Central memory CD8-positive, alpha-beta T cell (primary cell): ENCODE measurements at regions not wholly inside any gene's neighbourhood (a gene's known extent, or its start where the extent isn't known, plus 50 kb on each side); places are given as distances from the start of the nearest gene placed in this dataset.

Source experiments
- ATAC-seq: fragments of 150-1000 bp; cut with Tn5 transposase; replicated peaks from 2 replicates; pipeline ENCODE4 v1.10.0; 2022; ENCODE audit warnings: mild to moderate bottlenecking, moderate FRiP score, moderate number of reproducible peaks; ENCODE audit not compliant: poor library complexity, severe bottlenecking; ENCODE audit errors: extremely low read depth
- DNase-seq, 2 donors: peaks; one replicate each; pipeline ENCODE4 v3.0.0; 2021; ENCODE audit warnings: low spot score in 2 of 2
- H3K27ac Mint-ChIP-seq: one replicate; pipeline ENCODE4 v1.8.0; 2022; ENCODE audit warnings: low read depth, mild to moderate bottlenecking, moderate library complexity, mixed read lengths
- H3K27me3 Mint-ChIP-seq: one replicate; pipeline ENCODE4 v1.8.0; 2022; ENCODE audit warnings: mixed read lengths
- H3K36me3 Mint-ChIP-seq: one replicate; pipeline ENCODE4 v1.8.0; 2022; ENCODE audit warnings: mild to moderate bottlenecking, moderate library complexity, mixed read lengths; ENCODE audit not compliant: insufficient read depth
- H3K4me1 Mint-ChIP-seq: one replicate; pipeline ENCODE4 v1.8.0; 2022; ENCODE audit warnings: mixed read lengths
- H3K4me3 Mint-ChIP-seq: one replicate; pipeline ENCODE4 v1.8.0; 2022; ENCODE audit warnings: mild to moderate bottlenecking, moderate library complexity, mixed read lengths
- H3K9me3 Mint-ChIP-seq: one replicate; pipeline ENCODE4 v1.8.0; 2022; ENCODE audit warnings: mixed read lengths

- Mint-ChIP-seq H3K4me1 (no peaks in the 10 kb centered on the region), H3K9me3 (no peaks in the 10 kb centered on the region), H3K27ac (no peak overlapping the region), H3K36me3 (no peaks in the 10 kb centered on the region), H3K4me3 (no peak overlapping the region), H3K27me3 (peaks cover 10% of the 10 kb centered on the region)
- DNase-seq (no peak), ATAC-seq (no peak)
Observed at GRCh38 chr10:71038091-71038633, 149.8 kb upstream of the PCBD1 start.

GRCh38 chr10:71038921-71039320 is 150.6 kb upstream of the PCBD1 start:
- peaks cover 11% of the 10 kb centered on the region for H3K27me3 Mint-ChIP-seq
- H3K4me1 Mint-ChIP-seq: no peaks in the 10 kb centered on the region
- ATAC-seq (no peak), DNase-seq (no peak)
- H3K27ac Mint-ChIP-seq: no peak overlapping the region
- no peak overlapping the region for H3K4me3 Mint-ChIP-seq
- no peaks in the 10 kb centered on the region for H3K9me3 Mint-ChIP-seq
- no peaks in the 10 kb centered on the region for H3K36me3 Mint-ChIP-seq

GRCh38 chr10:71039551-71039950 is 151.2 kb upstream of the PCBD1 start:
- Mint-ChIP-seq H3K9me3 (no peaks in the 10 kb centered on the region), H3K4me1 (no peaks in the 10 kb centered on the region), H3K4me3 (no peak overlapping the region)

GRCh38 chr10:71040343-71040742 is 152.0 kb upstream of the PCBD1 start:
- H3K9me3 Mint-ChIP-seq: no peaks in the 10 kb centered on the region
- peaks cover 11% of the 10 kb centered on the region for H3K27me3 Mint-ChIP-seq
- H3K27ac Mint-ChIP-seq: no peak overlapping the region
- ATAC-seq: no peak
- H3K4me3 Mint-ChIP-seq: no peak overlapping the region
- no peaks in the 10 kb centered on the region for H3K36me3 Mint-ChIP-seq
- H3K4me1 Mint-ChIP-seq: no peaks in the 10 kb centered on the region
- no peak for DNase-seq

More at GRCh38 chr10:71039551-71039950, 151.2 kb upstream of the PCBD1 start:
- Mint-ChIP-seq H3K27me3 (peaks cover 11% of the 10 kb centered on the region), H3K36me3 (no peaks in the 10 kb centered on the region), H3K27ac (no peak overlapping the region)
- no peak for ATAC-seq
- DNase-seq: no peak

GRCh38 chr10:71040846-71041605 is 152.7 kb upstream of the PCBD1 start:
- ATAC-seq (no peak), DNase-seq (no peak)
- Mint-ChIP-seq H3K9me3 (no peaks in the 10 kb centered on the region), H3K27me3 (peaks cover 11% of the 10 kb centered on the region), H3K27ac (no peak overlapping the region), H3K4me1 (no peaks in the 10 kb centered on the region), H3K4me3 (no peak overlapping the region), H3K36me3 (no peaks in the 10 kb centered on the region)

- Mint-ChIP-seq H3K36me3 (no peaks in the 10 kb centered on the region), H3K27me3 (peaks cover 11% of the 10 kb centered on the region), H3K4me3 (no peak overlapping the region), H3K4me1 (no peaks in the 10 kb centered on the region), H3K27ac (no peak overlapping the region), H3K9me3 (no peaks in the 10 kb centered on the region)
- DNase-seq (no peak), ATAC-seq (no peak)
Observed at GRCh38 chr10:71042216-71042615, 153.9 kb upstream of the PCBD1 start.

GRCh38 chr10:71042699-71043098 is 154.3 kb upstream of the PCBD1 start:
- Mint-ChIP-seq H3K9me3 (no peaks in the 10 kb centered on the region), H3K4me1 (no peaks in the 10 kb centered on the region), H3K4me3 (no peak overlapping the region), H3K27ac (no peak overlapping the region), H3K36me3 (no peaks in the 10 kb centered on the region), H3K27me3 (peaks cover 15% of the 10 kb centered on the region)
- DNase-seq (no peak), ATAC-seq (no peak)

- Mint-ChIP-seq H3K27me3 (peaks cover 20% of the 10 kb centered on the region), H3K9me3 (no peaks in the 10 kb centered on the region), H3K27ac (no peak overlapping the region), H3K36me3 (no peaks in the 10 kb centered on the region), H3K4me1 (no peaks in the 10 kb centered on the region), H3K4me3 (no peak overlapping the region)
- ATAC-seq (no peak), DNase-seq (no peak)
Observed at GRCh38 chr10:71043858-71044257, 155.5 kb upstream of the PCBD1 start.

- no peaks in the 10 kb centered on the region for H3K36me3 Mint-ChIP-seq
- DNase-seq (no peak), ATAC-seq (no peak)
- H3K4me1 Mint-ChIP-seq: no peaks in the 10 kb centered on the region
- H3K27ac Mint-ChIP-seq: no peak overlapping the region
- H3K9me3 Mint-ChIP-seq: no peaks in the 10 kb centered on the region
- no peak overlapping the region for H3K4me3 Mint-ChIP-seq
- peaks cover 20% of the 10 kb centered on the region for H3K27me3 Mint-ChIP-seq
Observed at GRCh38 chr10:71044720-71045119, 156.4 kb upstream of the PCBD1 start.

- ATAC-seq (no peak), DNase-seq (no peak)
- Mint-ChIP-seq H3K36me3 (no peaks in the 10 kb centered on the region), H3K27me3 (peaks cover 20% of the 10 kb centered on the region), H3K9me3 (no peaks in the 10 kb centered on the region), H3K4me1 (no peaks in the 10 kb centered on the region), H3K27ac (no peak overlapping the region), H3K4me3 (no peak overlapping the region)
Observed at GRCh38 chr10:71045204-71045809, 156.9 kb upstream of the PCBD1 start.

GRCh38 chr10:71045936-71046335 is 157.6 kb upstream of the PCBD1 start:
- Mint-ChIP-seq H3K36me3 (no peaks in the 10 kb centered on the region), H3K4me1 (no peaks in the 10 kb centered on the region), H3K9me3 (no peaks in the 10 kb centered on the region), H3K4me3 (no peak overlapping the region), H3K27ac (no peak overlapping the region), H3K27me3 (peaks cover 21% of the 10 kb centered on the region)
- no peak for ATAC-seq
- no peak for DNase-seq

- H3K36me3 Mint-ChIP-seq: no peaks in the 10 kb centered on the region
- H3K9me3 Mint-ChIP-seq: no peaks in the 10 kb centered on the region
- no peak overlapping the region for H3K27ac Mint-ChIP-seq
- DNase-seq (no peak), ATAC-seq (no peak)
- no peak overlapping the region for H3K4me3 Mint-ChIP-seq
- H3K27me3 Mint-ChIP-seq: peaks cover 29% of the 10 kb centered on the region
- no peaks in the 10 kb centered on the region for H3K4me1 Mint-ChIP-seq
Observed at GRCh38 chr10:71046747-71047146, 158.4 kb upstream of the PCBD1 start.

GRCh38 chr10:71048971-71049615 is 160.7 kb upstream of the PCBD1 start:
- no peaks in the 10 kb centered on the region for H3K9me3 Mint-ChIP-seq
- no peak overlapping the region for H3K4me3 Mint-ChIP-seq
- DNase-seq (no peak), ATAC-seq (no peak)
- H3K27ac Mint-ChIP-seq: no peak overlapping the region
- H3K36me3 Mint-ChIP-seq: no peaks in the 10 kb centered on the region
- peaks cover 35% of the 10 kb centered on the region for H3K27me3 Mint-ChIP-seq
- no peaks in the 10 kb centered on the region for H3K4me1 Mint-ChIP-seq
